ENCODE measurements at regions not wholly inside any gene's neighbourhood (a gene's known extent, or its start where the extent isn't known, plus 50 kb on each side); places are given as distances from the start of the nearest gene placed in this dataset.

- TF ChIP-seq CTCF (IDR thresholded peaks at IDR 0.05; ENCODE audit: low read length, missing control alignments) = no peak
- no peak overlapping the region for H3K4me3 ChIP-seq (replicated peaks; ENCODE audit: low read depth, low read length)
- DNase-seq (ENCODE audit: low read depth) = no peak
These were observed 876.5 kb downstream of the USP25 start for GRCh38 chr21:16606271-16606670.

- DNase-seq (ENCODE audit: low read depth) = peak; percentile 17
- no peak overlapping the region for H3K4me3 ChIP-seq (replicated peaks; ENCODE audit: low read depth, low read length)
- TF ChIP-seq CTCF (IDR thresholded peaks at IDR 0.05; ENCODE audit: low read length, missing control alignments) = peak; percentile 29
These were observed 878.5 kb downstream of the USP25 start for GRCh38 chr21:16608209-16608830.

- DNase-seq (ENCODE audit: low read depth) = no peak
- H3K4me3 ChIP-seq (replicated peaks; ENCODE audit: low read depth, low read length) = no peak overlapping the region
- no peak for TF ChIP-seq CTCF (IDR thresholded peaks at IDR 0.05; ENCODE audit: low read length, missing control alignments)
These were observed 889.5 kb downstream of the USP25 start for GRCh38 chr21:16619281-16619680.

GRCh38 chr21:16620786-16621320 lies 891.1 kb downstream of the USP25 start:
- DNase-seq (ENCODE audit: low read depth) = no peak
- TF ChIP-seq CTCF (IDR thresholded peaks at IDR 0.05; ENCODE audit: low read length, missing control alignments) = no peak
- no peak overlapping the region for H3K4me3 ChIP-seq (replicated peaks; ENCODE audit: low read depth, low read length)

- no peak for DNase-seq (ENCODE audit: low read depth)
- H3K4me3 ChIP-seq (replicated peaks; ENCODE audit: low read depth, low read length) = no peak overlapping the region
- TF ChIP-seq CTCF (IDR thresholded peaks at IDR 0.05; ENCODE audit: low read length, missing control alignments) = no peak
These were observed 888.2 kb upstream of the CXADR start for GRCh38 chr21:16624479-16625118.

- H3K4me3 ChIP-seq (replicated peaks; ENCODE audit: low read depth, low read length) = no peak overlapping the region
- no peak for TF ChIP-seq CTCF (IDR thresholded peaks at IDR 0.05; ENCODE audit: low read length, missing control alignments)
These were observed 887.4 kb upstream of the CXADR start for GRCh38 chr21:16625491-16625890.

More at GRCh38 chr21:16625491-16625890, 887.4 kb upstream of the CXADR start:
- DNase-seq (ENCODE audit: low read depth) = no peak

Data from fibroblast of pulmonary artery (primary cell).